ENCODE measurements at regions not wholly inside any gene's neighbourhood (a gene's known extent, or its start where the extent isn't known, plus 50 kb on each side); places are given as distances from the start of the nearest gene placed in this dataset.

- no peak for DNase-seq (ENCODE audit: low spot score)
These were observed 53.4 kb upstream of the STK17B start for GRCh38 chr2:196224756-196225155.

DNA sequence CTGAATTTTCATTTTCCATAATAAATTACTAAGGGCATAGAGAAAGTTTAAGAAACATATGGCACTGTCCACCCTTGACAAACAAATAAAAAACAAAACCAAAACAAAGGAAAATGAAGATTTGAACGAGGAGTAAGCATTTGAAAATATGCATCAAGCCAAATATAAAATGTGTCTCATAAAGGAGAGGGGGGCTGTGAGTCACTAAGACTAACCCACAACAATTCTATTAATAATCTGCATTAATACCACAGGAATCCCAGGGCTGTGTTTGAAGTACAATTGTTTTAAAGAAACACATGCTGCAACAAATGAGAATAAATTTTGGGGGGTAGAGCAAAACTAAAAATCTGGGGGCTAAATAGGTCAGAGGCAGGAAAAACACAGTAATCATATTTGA is 53.8 kb upstream of the STK17B start:
- peak; percentile 83 for DNase-seq (ENCODE audit: low spot score)

DNA sequence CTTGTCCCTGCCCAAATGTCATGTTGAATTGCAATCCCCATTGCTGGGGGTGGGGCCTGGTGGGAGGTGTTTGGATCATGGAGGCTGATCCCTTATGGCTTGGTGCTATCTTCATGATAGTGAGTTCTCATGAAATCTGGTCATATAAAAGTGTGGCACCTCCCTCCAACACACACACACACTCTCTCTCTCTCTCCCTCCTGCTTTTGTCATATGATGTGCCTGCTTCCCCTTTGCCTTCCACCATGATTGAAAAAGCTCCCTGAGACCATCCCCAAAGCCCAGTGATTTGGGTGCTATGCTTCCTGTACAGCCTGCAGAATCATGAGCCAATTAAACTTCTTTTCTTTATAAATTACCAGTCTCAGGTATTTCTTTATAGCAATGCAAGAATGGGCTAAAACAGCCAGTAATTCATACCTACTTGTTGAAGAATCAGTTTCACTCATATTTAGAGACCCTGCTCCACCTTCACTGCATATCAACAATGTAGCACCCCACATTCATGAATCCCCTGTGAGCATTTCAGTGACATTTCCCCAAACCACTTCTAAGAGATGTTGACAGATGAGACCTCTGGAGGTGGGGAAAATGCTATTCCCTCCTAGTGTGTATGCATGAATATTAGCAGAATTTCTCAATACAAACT is 54.8 kb upstream of the STK17B start:
- DNase-seq (ENCODE audit: low spot score): no peak

- DNase-seq (ENCODE audit: low spot score): no peak
These were observed 55.3 kb upstream of the STK17B start for GRCh38 chr2:196226707-196227065.

DNA sequence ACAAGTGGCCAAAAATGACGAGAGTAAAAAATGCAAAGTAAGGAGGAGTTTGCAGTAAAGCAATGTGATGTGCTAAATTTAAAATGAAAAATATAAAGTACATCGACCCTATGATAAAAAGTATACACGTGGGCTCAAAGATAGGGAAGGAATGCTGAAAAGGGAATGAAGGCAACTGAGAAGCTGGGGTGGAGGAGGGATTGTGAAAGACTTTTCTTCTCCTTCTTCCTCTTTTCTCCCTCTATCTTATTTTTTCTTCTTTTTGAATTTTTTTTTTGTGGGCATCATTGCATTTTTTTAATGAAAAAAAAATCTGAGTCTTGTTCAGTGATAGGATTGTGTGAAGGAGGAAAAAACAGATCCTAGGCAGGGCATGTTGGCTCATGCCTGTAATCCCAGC is 57.6 kb upstream of the STK17B start:
- no peak for DNase-seq (ENCODE audit: low spot score)

DNA sequence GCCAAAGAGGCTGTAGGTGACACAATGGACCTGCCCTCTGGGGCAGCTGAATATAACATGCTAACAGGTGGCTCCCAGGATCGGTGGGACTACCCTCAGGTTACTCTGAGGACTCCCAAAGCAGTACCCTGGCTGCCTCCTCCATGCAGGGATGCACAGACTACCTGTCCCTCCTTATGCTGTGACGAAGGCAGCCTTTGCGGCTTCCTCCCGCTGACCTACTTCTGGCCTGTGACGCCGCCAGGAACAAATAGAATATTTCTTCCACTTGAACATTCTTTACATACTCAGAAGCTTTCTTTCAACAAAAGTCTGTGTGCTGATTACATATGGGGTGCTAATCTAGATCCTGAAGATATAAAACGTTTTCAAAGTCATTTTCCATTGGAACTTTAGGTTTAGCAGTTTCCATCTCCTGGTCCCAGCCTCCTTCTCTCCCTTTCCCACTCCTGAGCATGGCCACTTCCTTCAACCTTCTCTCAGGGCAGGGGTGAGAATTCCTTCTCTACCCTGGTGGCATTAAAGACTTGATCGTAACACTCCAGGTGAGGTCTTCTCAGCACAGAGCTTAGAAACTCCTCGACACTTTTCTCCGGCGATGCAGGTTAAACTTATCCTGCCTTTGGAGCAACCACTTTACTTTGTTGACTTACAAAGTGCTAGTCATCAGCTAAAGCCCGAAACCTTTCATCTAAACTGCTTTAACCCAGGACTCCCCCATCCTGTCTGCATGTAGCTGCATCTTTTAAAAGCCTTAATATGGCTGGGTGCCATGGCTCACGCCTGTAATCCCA is 58.9 kb upstream of the STK17B start:
- no peak for DNase-seq (ENCODE audit: low spot score)

DNA sequence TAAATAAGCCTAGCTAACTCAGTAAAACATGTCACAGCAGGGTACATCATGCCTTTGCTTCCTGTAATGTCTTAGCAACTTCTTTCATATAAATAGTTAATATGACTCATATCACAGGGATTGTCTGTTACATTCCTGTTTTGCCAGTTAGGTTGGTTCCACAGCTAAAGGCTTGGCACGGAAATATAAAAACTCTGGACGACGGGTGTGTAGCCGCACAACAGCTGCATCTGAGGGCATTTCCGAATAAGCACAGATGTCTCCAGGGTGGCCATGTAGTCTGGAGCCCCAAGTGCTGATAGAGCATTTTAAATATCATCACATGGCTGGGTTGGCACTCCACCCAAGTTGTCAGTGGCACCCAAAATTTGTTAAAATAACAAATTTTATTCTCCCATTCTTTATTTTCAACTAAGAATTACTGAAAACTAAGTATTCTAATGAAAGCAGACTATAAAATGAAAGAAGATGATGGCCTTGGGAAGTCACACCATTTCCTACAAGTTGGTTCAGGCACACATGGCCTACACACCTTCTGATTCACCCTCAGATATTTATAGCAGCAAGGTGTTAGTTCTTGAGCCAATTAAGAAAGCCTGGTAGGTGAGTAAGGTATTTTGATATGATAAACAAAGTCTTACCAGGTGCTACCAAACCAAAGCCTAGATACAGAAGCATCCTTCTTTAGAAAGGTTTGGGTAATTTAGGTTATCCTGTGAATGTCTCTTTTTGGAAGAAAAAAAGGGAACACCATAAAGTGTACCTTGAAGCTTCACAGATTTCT is 61.8 kb upstream of the STK17B start:
- peak; percentile 70 for DNase-seq (ENCODE audit: low spot score)

- no peak for DNase-seq (ENCODE audit: low spot score)
These were observed 62.6 kb upstream of the STK17B start for GRCh38 chr2:196233805-196234475.

GRCh38 chr2:196234672-196235071 is 63.3 kb upstream of the STK17B start:
- DNase-seq (ENCODE audit: low spot score): peak; percentile 51

DNA sequence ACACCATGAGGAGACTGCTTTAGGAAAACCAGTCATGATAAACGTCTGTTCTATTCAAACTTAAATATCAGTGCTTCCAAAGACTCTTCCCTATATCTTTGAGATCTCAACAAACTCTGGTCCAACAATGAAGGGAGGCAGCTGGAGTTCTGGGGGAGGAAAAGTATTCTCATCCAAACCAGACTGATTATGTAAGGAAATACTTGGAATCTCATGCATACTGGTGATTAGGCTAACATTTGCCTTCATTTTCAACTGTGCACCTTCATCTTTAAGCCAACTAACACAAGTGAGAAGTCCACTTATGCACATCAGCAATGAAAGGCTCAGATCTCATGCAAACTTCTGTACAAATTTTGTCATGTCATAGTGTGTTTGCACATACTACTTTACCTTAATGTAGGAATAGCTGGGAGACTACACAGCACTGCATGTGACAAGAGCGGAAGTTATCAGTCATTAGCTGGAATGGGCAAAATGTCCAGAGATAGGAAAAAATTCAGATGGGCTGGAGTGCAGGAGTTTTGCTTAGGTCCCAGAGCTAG is 67.5 kb upstream of the STK17B start:
- no peak for DNase-seq (ENCODE audit: low spot score)

- no peak for DNase-seq (ENCODE audit: low spot score)
These were observed 68.5 kb upstream of the STK17B start for GRCh38 chr2:196239622-196240587.

DNA sequence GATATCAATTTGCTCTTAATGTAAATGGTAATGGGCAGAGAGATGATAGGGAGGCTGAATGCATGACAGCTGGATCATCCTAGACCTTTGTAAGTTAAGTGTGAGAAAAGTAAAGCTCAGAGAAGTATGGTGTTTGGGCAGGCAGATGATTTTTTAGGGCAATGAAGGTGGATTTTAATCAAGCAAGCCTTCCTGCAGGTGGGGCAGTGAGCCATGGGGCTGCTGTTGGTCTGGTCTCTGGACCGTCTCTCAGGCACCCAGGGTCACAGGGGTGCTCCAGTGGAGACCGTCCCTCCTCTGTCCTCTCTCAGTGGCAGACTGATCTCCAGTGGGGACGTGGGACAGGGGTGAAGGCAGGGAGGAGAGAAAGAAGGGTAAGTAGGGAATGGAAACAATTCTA is 69.8 kb upstream of the STK17B start:
- DNase-seq (ENCODE audit: low spot score): no peak

DNA sequence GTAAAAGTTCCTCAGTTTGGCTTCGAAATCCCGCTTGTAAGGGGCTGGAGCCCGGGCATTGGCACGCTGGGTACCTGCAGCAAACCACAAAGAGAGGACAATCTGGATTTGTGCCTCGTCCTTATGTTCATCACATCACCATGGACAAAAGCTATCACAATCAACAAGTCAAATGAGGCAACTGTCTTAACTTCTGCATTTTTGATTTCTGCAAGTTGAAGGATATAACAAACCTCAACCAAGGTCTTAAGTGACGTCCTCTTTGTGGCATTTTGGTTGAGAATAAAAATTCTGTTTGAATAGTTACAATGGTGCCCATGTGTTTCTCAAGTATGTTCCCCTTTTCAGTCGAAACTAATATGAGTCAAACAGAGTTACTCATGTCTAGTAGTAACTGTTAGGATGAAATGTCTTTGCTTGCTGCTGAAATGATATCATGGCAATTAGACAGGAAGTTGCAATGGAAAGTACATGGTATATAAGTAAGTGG is 70.8 kb upstream of the STK17B start:
- DNase-seq (ENCODE audit: low spot score): no peak

GRCh38 chr2:196244516-196244915 is 73.1 kb upstream of the STK17B start:
- no peak for DNase-seq (ENCODE audit: low spot score)

DNA sequence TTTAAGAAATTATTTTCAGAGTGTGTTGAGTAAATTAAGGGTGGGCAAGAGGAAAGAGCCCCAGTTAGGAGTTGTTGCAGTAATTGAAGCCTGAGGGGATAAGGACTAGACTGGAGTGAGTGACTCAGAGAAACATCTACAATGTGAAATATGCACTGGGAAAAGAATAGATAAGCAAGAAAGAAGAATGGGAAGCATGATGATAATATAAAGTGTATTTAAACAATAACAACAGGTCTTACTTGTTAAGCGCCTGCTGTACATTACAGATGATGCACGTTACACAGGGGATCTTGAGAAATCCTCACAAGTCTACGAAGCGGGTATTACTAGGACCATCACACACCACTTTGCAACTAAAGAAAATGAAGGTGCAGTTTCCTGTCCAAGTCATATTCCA is 73.6 kb upstream of the STK17B start:
- peak; percentile 32 for DNase-seq (ENCODE audit: low spot score)

DNA sequence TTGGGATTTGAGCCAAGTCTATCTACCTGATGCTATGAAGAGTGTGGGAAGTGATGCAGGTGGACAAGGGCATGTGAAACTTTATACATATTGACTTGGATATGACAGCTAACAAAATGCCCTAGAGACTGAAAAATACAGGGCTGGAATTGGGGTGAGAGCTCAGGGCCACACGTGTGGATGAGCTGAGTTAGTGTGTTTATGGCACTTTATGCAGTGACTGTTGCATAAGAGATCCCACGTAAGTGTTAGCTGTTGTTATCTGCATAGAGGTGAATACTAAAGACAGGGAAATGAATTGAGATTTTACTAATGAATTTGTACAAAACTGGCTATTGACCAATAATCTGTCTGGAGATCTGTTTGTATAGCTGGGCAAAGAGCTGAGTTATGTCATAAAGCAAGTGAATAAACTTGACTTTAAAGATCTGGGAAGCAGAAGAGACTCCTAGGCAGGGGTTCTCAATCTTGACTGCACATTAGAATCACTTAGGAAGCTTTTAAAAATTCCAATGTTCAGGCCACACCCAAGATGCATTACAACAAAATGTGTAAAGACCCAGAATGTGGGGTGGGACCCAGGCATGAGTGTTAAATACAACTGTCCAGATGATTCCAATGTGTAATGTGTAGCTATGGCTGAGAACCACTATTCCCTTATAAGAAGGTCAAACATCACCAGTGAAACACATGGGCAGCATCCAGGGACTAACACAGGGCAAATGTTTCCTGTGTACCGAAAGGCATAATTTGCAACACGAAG is 74.2 kb upstream of the STK17B start:
- peak; percentile 39 for DNase-seq (ENCODE audit: low spot score)

DNA sequence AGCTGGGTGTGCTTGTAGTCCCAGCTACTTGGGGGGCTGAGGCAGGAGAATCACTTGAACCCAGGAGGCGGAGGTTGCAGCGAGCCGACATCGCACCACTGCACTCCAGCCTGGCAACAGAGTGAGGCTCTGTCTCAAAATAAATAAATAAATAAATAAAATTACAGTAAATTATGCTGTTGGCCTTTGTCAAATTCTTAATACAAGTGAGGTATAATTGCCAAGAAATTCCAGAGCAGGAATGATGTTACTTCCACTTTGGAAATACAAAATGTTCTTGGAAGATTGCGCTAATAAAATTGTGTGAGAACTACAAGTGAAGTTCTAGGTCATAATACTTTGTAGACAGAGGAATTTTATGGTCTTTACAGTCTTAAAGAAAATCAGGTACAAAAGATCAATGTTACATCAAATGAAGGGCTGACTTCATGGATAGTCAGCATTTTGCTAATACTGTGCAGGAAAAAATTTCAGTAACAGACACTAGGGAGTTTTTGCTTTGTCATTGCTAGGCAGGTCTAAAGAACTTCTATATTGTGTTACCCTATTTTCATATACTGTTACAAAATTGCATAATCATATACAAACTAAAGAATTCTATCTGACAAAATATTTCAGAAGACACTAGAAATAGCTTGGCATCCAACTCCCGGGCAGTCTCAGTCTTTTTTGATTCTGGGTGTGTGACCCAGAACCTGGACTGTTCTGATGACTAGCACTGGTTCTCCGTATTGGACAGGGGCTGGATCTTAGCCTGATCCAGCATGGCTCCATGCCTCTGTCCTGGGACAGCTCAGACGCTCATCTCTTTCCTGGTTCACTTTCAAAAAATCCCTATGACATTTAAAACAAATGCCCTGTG is 76.0 kb upstream of the STK17B start:
- DNase-seq (ENCODE audit: low spot score): no peak

DNA sequence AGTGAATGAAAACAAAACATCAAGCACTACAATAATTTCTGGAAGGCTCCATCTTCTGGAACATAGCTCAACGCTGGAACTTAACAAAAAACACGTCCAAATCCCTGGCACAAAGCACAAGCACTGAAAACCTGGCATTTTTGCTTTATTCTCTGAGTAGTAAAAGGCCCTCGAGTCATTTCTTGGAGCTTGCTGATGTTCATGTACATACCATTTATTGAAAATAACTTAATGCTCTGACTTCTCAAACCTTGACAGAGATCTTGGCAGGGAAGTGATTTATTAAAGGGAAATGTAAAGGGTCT is 76.5 kb upstream of the STK17B start:
- DNase-seq (ENCODE audit: low spot score): no peak

- DNase-seq (ENCODE audit: low spot score): no peak
These were observed 77.2 kb upstream of the STK17B start for GRCh38 chr2:196248467-196249094.

Data from AG20443 (cell line).